ENCODE measurements at regions not wholly inside any gene's neighbourhood (a gene's known extent, or its start where the extent isn't known, plus 50 kb on each side); places are given as distances from the start of the nearest gene placed in this dataset.

DNA sequence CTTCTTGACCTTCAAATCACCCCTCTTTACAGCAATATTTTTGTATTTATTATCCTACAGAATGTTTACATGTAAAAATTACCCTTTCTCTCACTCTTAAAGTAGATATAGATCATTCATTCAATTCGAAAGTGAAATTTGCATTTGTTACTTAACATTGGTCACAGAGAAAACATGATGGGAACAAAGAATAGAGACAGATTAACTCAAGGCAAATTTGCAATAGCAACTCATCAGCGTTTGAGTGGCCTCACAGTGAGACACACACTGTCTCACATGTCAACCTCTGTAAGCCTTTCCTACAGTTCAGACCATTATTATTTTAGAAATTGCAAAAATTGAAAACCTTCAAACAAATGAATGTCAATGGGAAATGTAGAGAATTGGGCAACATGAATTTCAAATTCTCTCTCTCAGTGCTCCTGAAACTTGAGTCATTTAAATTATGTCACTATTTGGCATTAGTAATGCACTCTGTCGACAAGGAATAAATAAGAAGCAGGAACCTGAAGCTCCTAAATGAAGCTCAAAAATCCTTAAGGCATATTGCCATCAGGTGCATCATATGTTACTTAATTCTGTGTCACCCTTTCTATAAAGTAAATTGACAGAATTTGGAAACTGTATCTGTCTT lies 148.3 kb upstream of the ANXA10 start:
- Histone ChIP-seq H3K79me2 (ENCODE audit: control insufficient read depth, insufficient read depth, low read length) (no peaks in the 10 kb centered on the region), H3K79me1 (ENCODE audit: low read length) (no peaks in the 10 kb centered on the region), H3K4ac (ENCODE audit: low read depth, low read length) (no peak overlapping the region), H4K5ac (ENCODE audit: low read length) (no peak overlapping the region), H4K8ac (ENCODE audit: low read depth, low read length) (no peak overlapping the region), H2BK5ac (ENCODE audit: low read length) (no peak overlapping the region), H2BK15ac (replicated peaks; ENCODE audit: low read depth) (no peak overlapping the region), H3K56ac (ENCODE audit: low read length) (no peak overlapping the region), H3K27me3 (ENCODE audit: insufficient read depth, low read length, poor library complexity) (no peaks in the 10 kb centered on the region), H3K18ac (ENCODE audit: low read length) (no peak overlapping the region), H3K4me3 (ENCODE audit: low read length) (no peak overlapping the region), H3K36me3 (ENCODE audit: control insufficient read depth, insufficient read depth, low read length) (no peaks in the 10 kb centered on the region), H2BK120ac (ENCODE audit: low read depth, low read length) (no peak overlapping the region), H3K23ac (ENCODE audit: low read length) (no peak overlapping the region), H3K4me2 (ENCODE audit: low read length) (no peak overlapping the region), H3K27ac (ENCODE audit: low read depth, low read length) (no peak overlapping the region), H2AK5ac (ENCODE audit: low read length) (no peak overlapping the region), H3K9ac (ENCODE audit: low read length) (no peak overlapping the region), H3K4me1 (ENCODE audit: control insufficient read depth, low read depth, low read length) (no peaks in the 10 kb centered on the region)
- no CpG with 5 or more reads among the region's 3 CpGs for WGBS (ENCODE audit: extremely low coverage, insufficient coverage, low lambda C conversion rate)
- DNase-seq = no peak

DNA sequence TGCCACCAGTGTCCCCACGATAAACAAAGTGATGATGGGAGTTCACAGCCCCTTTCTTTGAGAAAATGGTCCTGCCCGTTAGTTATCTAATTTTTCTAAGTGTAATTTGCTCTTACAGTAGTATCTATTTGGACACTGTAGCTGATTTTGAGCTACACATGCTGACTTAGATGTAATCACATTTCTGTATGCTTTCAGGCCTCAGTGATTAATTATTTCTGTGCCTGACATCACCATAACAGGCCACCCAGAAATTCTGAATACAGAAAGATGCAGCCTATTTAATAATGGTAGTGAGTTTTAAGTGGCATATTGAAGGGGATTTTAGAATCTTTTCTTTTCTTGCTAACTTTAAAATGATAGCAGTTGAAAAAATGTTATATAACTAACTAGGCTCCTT lies 147.6 kb upstream of the ANXA10 start:
- DNase-seq = no peak
- no peak overlapping the region for H3K4ac ChIP-seq (ENCODE audit: low read depth, low read length)
- no peak overlapping the region for H3K4me2 ChIP-seq (ENCODE audit: low read length)
- no peak overlapping the region for H4K5ac ChIP-seq (ENCODE audit: low read length)
- H3K56ac ChIP-seq (ENCODE audit: low read length) = no peak overlapping the region
- H2BK120ac ChIP-seq (ENCODE audit: low read depth, low read length) = no peak overlapping the region
- H3K36me3 ChIP-seq (ENCODE audit: control insufficient read depth, insufficient read depth, low read length) = no peaks in the 10 kb centered on the region
- H3K4me1 ChIP-seq (ENCODE audit: control insufficient read depth, low read depth, low read length) = no peaks in the 10 kb centered on the region
- H2BK15ac ChIP-seq (replicated peaks; ENCODE audit: low read depth) = no peak overlapping the region
- no peak overlapping the region for H3K23ac ChIP-seq (ENCODE audit: low read length)
- H3K4me3 ChIP-seq (ENCODE audit: low read length) = no peak overlapping the region
- no peak overlapping the region for H3K9ac ChIP-seq (ENCODE audit: low read length)
- no peak overlapping the region for H2AK5ac ChIP-seq (ENCODE audit: low read length)
- H4K8ac ChIP-seq (ENCODE audit: low read depth, low read length) = no peak overlapping the region
- H3K79me1 ChIP-seq (ENCODE audit: low read length) = no peaks in the 10 kb centered on the region
- no CpG with 5 or more reads among the region's 2 CpGs for WGBS (ENCODE audit: extremely low coverage, insufficient coverage, low lambda C conversion rate)
- no peak overlapping the region for H2BK5ac ChIP-seq (ENCODE audit: low read length)
- no peak overlapping the region for H3K27ac ChIP-seq (ENCODE audit: low read depth, low read length)
- H3K18ac ChIP-seq (ENCODE audit: low read length) = no peak overlapping the region
- H3K79me2 ChIP-seq (ENCODE audit: control insufficient read depth, insufficient read depth, low read length) = no peaks in the 10 kb centered on the region
- H3K27me3 ChIP-seq (ENCODE audit: insufficient read depth, low read length, poor library complexity) = no peaks in the 10 kb centered on the region

DNA sequence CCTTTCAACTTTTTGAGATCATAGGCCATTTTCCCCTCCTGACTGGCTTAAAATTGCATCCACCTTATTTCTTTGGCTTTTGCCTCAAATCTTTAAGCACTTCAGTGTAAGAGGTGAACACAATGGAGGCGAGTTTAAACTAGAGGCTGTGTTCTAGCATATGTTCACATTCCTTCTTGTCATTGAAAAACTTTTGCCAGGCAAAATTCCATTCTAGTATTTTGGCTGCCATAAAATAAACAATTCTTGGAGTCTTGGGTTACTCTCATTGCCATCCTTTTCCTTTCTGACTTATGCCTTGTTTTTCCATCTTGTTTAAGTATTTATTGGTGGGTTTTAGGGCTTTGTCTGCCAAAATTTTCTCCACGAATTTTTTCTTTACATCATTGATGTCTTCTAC lies 137.3 kb upstream of the ANXA10 start:
- H3K36me3 ChIP-seq (ENCODE audit: control insufficient read depth, insufficient read depth, low read length) = no peaks in the 10 kb centered on the region
- no peaks in the 10 kb centered on the region for H3K4me1 ChIP-seq (ENCODE audit: control insufficient read depth, low read depth, low read length)
- H3K23ac ChIP-seq (ENCODE audit: low read length) = no peak overlapping the region
- WGBS (ENCODE audit: extremely low coverage, insufficient coverage, low lambda C conversion rate) = no CpG with 5 or more reads among the region's 2 CpGs
- no peak overlapping the region for H2BK5ac ChIP-seq (ENCODE audit: low read length)
- H3K4me3 ChIP-seq (ENCODE audit: low read length) = no peak overlapping the region
- H3K18ac ChIP-seq (ENCODE audit: low read length) = no peak overlapping the region
- no peak overlapping the region for H2AK5ac ChIP-seq (ENCODE audit: low read length)
- no peak overlapping the region for H3K9ac ChIP-seq (ENCODE audit: low read length)
- no peak overlapping the region for H3K4me2 ChIP-seq (ENCODE audit: low read length)
- H3K27ac ChIP-seq (ENCODE audit: low read depth, low read length) = no peak overlapping the region
- no peak overlapping the region for H2BK120ac ChIP-seq (ENCODE audit: low read depth, low read length)
- DNase-seq = no peak
- H3K4ac ChIP-seq (ENCODE audit: low read depth, low read length) = no peak overlapping the region
- no peaks in the 10 kb centered on the region for H3K79me2 ChIP-seq (ENCODE audit: control insufficient read depth, insufficient read depth, low read length)
- H3K79me1 ChIP-seq (ENCODE audit: low read length) = no peaks in the 10 kb centered on the region
- no peak overlapping the region for H3K56ac ChIP-seq (ENCODE audit: low read length)
- H3K27me3 ChIP-seq (ENCODE audit: insufficient read depth, low read length, poor library complexity) = no peaks in the 10 kb centered on the region
- H2BK15ac ChIP-seq (replicated peaks; ENCODE audit: low read depth) = no peak overlapping the region
- no peak overlapping the region for H4K8ac ChIP-seq (ENCODE audit: low read depth, low read length)
- no peak overlapping the region for H4K5ac ChIP-seq (ENCODE audit: low read length)

DNA sequence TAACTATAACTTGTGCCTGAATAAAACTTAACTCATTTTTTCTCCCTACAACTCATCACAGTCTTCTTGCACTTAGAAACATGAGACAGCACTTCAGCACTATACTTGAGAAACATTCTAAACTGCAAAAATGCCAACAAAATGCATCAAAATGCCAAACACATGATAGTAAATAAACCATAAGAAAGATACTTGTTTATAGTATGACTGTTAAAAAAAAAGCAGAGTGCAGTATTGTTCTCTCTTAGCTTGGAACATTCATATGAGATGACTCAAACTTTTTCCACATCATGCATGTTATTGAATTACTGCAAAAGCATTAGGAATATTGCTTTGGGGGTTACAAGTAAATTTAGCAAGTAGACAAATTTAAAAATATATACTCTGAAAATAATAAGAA lies 135.7 kb upstream of the ANXA10 start:
- Histone ChIP-seq H3K9ac (ENCODE audit: low read length) (no peak overlapping the region), H3K18ac (ENCODE audit: low read length) (no peak overlapping the region), H3K23ac (ENCODE audit: low read length) (no peak overlapping the region), H3K4me1 (ENCODE audit: control insufficient read depth, low read depth, low read length) (no peaks in the 10 kb centered on the region), H2BK120ac (ENCODE audit: low read depth, low read length) (no peak overlapping the region), H3K4me2 (ENCODE audit: low read length) (no peak overlapping the region), H3K27me3 (ENCODE audit: insufficient read depth, low read length, poor library complexity) (no peaks in the 10 kb centered on the region), H3K4me3 (ENCODE audit: low read length) (no peak overlapping the region), H3K4ac (ENCODE audit: low read depth, low read length) (no peak overlapping the region), H3K79me2 (ENCODE audit: control insufficient read depth, insufficient read depth, low read length) (no peaks in the 10 kb centered on the region), H2BK15ac (replicated peaks; ENCODE audit: low read depth) (no peak overlapping the region), H4K8ac (ENCODE audit: low read depth, low read length) (no peak overlapping the region), H3K56ac (ENCODE audit: low read length) (no peak overlapping the region), H3K36me3 (ENCODE audit: control insufficient read depth, insufficient read depth, low read length) (no peaks in the 10 kb centered on the region), H2AK5ac (ENCODE audit: low read length) (no peak overlapping the region), H3K27ac (ENCODE audit: low read depth, low read length) (no peak overlapping the region), H4K5ac (ENCODE audit: low read length) (no peak overlapping the region), H3K79me1 (ENCODE audit: low read length) (no peaks in the 10 kb centered on the region), H2BK5ac (ENCODE audit: low read length) (no peak overlapping the region)
- DNase-seq = no peak

DNA sequence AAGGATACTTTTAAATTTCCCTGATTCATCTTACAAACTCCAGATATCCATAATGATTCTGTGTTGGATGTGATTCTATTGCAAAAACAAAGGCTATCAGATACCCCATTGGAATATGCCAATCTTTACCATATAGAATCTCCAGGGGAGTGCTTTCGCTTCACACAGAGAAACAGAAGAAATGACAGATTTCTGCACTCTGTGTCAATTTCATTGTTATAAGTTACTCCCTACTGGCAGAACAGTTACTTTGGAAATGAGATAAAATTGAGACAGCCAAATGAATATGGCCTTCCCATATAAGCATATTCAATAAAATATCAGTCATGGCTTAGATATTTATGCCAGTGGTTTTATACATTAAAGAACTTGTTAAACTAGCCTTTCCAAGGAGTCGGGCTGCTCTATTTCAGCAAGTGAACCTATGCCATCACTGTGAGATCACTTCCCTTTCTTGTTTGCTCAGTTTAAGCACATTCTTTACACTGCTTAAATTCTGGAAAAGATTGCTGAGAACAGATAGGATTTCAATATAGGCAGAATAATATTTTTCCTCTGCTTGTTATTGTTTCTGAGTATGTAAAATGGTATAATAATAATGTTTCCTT lies 127.5 kb upstream of the ANXA10 start:
- H3K18ac ChIP-seq (ENCODE audit: low read length) = no peak overlapping the region
- no peaks in the 10 kb centered on the region for H3K4me1 ChIP-seq (ENCODE audit: control insufficient read depth, low read depth, low read length)
- H2BK15ac ChIP-seq (replicated peaks; ENCODE audit: low read depth) = no peak overlapping the region
- no peak overlapping the region for H3K23ac ChIP-seq (ENCODE audit: low read length)
- no peaks in the 10 kb centered on the region for H3K27me3 ChIP-seq (ENCODE audit: insufficient read depth, low read length, poor library complexity)
- no peak overlapping the region for H3K4ac ChIP-seq (ENCODE audit: low read depth, low read length)
- H4K8ac ChIP-seq (ENCODE audit: low read depth, low read length) = no peak overlapping the region
- H3K79me1 ChIP-seq (ENCODE audit: low read length) = no peaks in the 10 kb centered on the region
- H3K79me2 ChIP-seq (ENCODE audit: control insufficient read depth, insufficient read depth, low read length) = no peaks in the 10 kb centered on the region
- DNase-seq = no peak
- no peak overlapping the region for H2BK5ac ChIP-seq (ENCODE audit: low read length)
- no peak overlapping the region for H3K4me3 ChIP-seq (ENCODE audit: low read length)
- no peak overlapping the region for H2BK120ac ChIP-seq (ENCODE audit: low read depth, low read length)
- no peak overlapping the region for H3K56ac ChIP-seq (ENCODE audit: low read length)
- H3K4me2 ChIP-seq (ENCODE audit: low read length) = no peak overlapping the region
- no peak overlapping the region for H2AK5ac ChIP-seq (ENCODE audit: low read length)
- no peak overlapping the region for H4K5ac ChIP-seq (ENCODE audit: low read length)
- no CpG with 5 or more reads among the region's 2 CpGs for WGBS (ENCODE audit: extremely low coverage, insufficient coverage, low lambda C conversion rate)
- H3K9ac ChIP-seq (ENCODE audit: low read length) = no peak overlapping the region
- H3K27ac ChIP-seq (ENCODE audit: low read depth, low read length) = no peak overlapping the region
- H3K36me3 ChIP-seq (ENCODE audit: control insufficient read depth, insufficient read depth, low read length) = no peaks in the 10 kb centered on the region

DNA sequence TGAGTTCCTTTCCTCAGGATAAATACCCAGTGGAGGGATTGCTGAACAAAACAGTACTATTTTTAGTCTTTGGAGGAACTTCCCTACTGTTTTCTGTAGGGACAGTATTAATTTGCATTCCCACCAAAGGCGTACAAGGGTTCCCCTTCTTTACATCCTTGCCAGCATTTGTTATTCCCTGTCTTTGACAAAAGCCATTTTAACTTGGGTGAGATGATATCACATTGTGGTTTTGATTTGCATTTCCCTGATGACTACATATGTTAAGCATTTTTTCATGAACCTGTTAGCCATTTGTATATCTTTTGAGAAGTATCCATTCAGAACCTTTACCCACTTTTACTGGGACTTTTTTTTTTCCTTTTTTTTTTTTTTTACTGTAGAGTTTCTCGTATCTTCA lies 126.2 kb upstream of the ANXA10 start:
- no peak overlapping the region for H2BK5ac ChIP-seq (ENCODE audit: low read length)
- peak; percentile 25 for DNase-seq
- no peak overlapping the region for H3K4me2 ChIP-seq (ENCODE audit: low read length)
- no peaks in the 10 kb centered on the region for H3K79me2 ChIP-seq (ENCODE audit: control insufficient read depth, insufficient read depth, low read length)
- no peak overlapping the region for H2AK5ac ChIP-seq (ENCODE audit: low read length)
- no peaks in the 10 kb centered on the region for H3K36me3 ChIP-seq (ENCODE audit: control insufficient read depth, insufficient read depth, low read length)
- H3K27me3 ChIP-seq (ENCODE audit: insufficient read depth, low read length, poor library complexity) = no peaks in the 10 kb centered on the region
- H3K56ac ChIP-seq (ENCODE audit: low read length) = no peak overlapping the region
- H3K27ac ChIP-seq (ENCODE audit: low read depth, low read length) = no peak overlapping the region
- H3K4me1 ChIP-seq (ENCODE audit: control insufficient read depth, low read depth, low read length) = no peaks in the 10 kb centered on the region
- H3K79me1 ChIP-seq (ENCODE audit: low read length) = no peaks in the 10 kb centered on the region
- H2BK120ac ChIP-seq (ENCODE audit: low read depth, low read length) = no peak overlapping the region
- no peak overlapping the region for H3K4ac ChIP-seq (ENCODE audit: low read depth, low read length)
- WGBS (ENCODE audit: extremely low coverage, insufficient coverage, low lambda C conversion rate) = no CpG with 5 or more reads among the region's 2 CpGs
- no peak overlapping the region for H3K23ac ChIP-seq (ENCODE audit: low read length)
- H3K18ac ChIP-seq (ENCODE audit: low read length) = no peak overlapping the region
- no peak overlapping the region for H4K8ac ChIP-seq (ENCODE audit: low read depth, low read length)
- H3K4me3 ChIP-seq (ENCODE audit: low read length) = no peak overlapping the region
- no peak overlapping the region for H4K5ac ChIP-seq (ENCODE audit: low read length)
- no peak overlapping the region for H3K9ac ChIP-seq (ENCODE audit: low read length)
- no peak overlapping the region for H2BK15ac ChIP-seq (replicated peaks; ENCODE audit: low read depth)
